GM12865 (cell line): ENCODE measurements at regions not wholly inside any gene's neighbourhood (a gene's known extent, or its start where the extent isn't known, plus 50 kb on each side); places are given as distances from the start of the nearest gene placed in this dataset.
"Not testable (repeated sequence)": the region's sequence is repeated elsewhere in the genome, so short reads cannot be mapped to it uniquely, and the experiment has no call there.

ENCODE experiments used
- DNase-seq: peaks from one replicate; pipeline ENCODE4 v3.0.0; 2010; ENCODE audit warnings: low read depth
- H3K4me3 ChIP-seq: 2 replicates; pipeline ENCODE4 v1.5.1; 2011; ENCODE audit warnings: mild to moderate bottlenecking, low read depth, low read length, control low read depth
- CTCF ChIP-seq: IDR thresholded peaks from 2 replicates; pipeline ENCODE4 v1.5.1; 2011; ENCODE audit warnings: low read length, control low read depth, low read depth, inconsistent platforms; ENCODE audit not compliant: insufficient read depth; ENCODE audit errors: missing control alignments

- no peak overlapping the region for H3K4me3 ChIP-seq
- TF ChIP-seq CTCF, result no peak
- DNase-seq, result no peak
Measured at GRCh38 chr5:116862632-116863455, 288.2 kb upstream of the SEMA6A start.

- DNase-seq, result no peak
- no peak for TF ChIP-seq CTCF
- no peak overlapping the region for H3K4me3 ChIP-seq
Measured at GRCh38 chr5:116861666-116862065, 287.0 kb upstream of the SEMA6A start.

GRCh38 chr5:116861097-116861496 lies 286.5 kb upstream of the SEMA6A start:
- H3K4me3 ChIP-seq, result no peak overlapping the region
- no peak for TF ChIP-seq CTCF
- DNase-seq, result no peak

- TF ChIP-seq CTCF, result no peak
- H3K4me3 ChIP-seq, result no peak overlapping the region
- DNase-seq, result no peak
Measured at GRCh38 chr5:116859666-116860320, 285.2 kb upstream of the SEMA6A start.

- H3K4me3 ChIP-seq, result no peak overlapping the region
- DNase-seq, result no peak
- TF ChIP-seq CTCF, result no peak
Measured at GRCh38 chr5:116858705-116859333, 284.2 kb upstream of the SEMA6A start.

- DNase-seq, H3K4me3 ChIP-seq: not testable (repeated sequence)
Measured at GRCh38 chr5:116858020-116858419, 283.4 kb upstream of the SEMA6A start.

- DNase-seq, result no peak
- TF ChIP-seq CTCF, result no peak
- H3K4me3 ChIP-seq, result no peak overlapping the region
Measured at GRCh38 chr5:116856271-116856670, 281.6 kb upstream of the SEMA6A start.
